H1 (cell line): ENCODE measurements at regions not wholly inside any gene's neighbourhood (a gene's known extent, or its start where the extent isn't known, plus 50 kb on each side); places are given as distances from the start of the nearest gene placed in this dataset.

ENCODE experiments used
- CHD7 ChIP-seq: fragments of 300-600 bp; sonication (generic); IDR thresholded peaks from 2 replicates; pipeline ENCODE4 v1.7.1; 2012; ENCODE audit warnings: low read length, moderate library complexity, mild to moderate bottlenecking, inconsistent platforms; ENCODE audit not compliant: insufficient replicate concordance
- ZNF274 ChIP-seq: IDR thresholded peaks from 2 replicates; pipeline ENCODE4 v1.7.0; 2012; ENCODE audit warnings: low read length, borderline replicate concordance; ENCODE audit errors: extremely low read depth

GRCh38 chr16:89041571-89042481 lies 51.8 kb upstream of the ACSF3 start (continued):
- TF ChIP-seq CHD7 (no peak), ZNF274 (no peak)
